Left lung (tissue), 4 donors: ENCODE measurements at regions not wholly inside any gene's neighbourhood (a gene's known extent, or its start where the extent isn't known, plus 50 kb on each side); places are given as distances from the start of the nearest gene placed in this dataset.
A peak's percentile ranks its signal among the peaks of the same experiment; 100 is the strongest.

Experiments
- ATAC-seq: fragments of 200-7000 bp; cut with Tn5 transposase; one replicate; pipeline ENCODE4 v1.9.1; 2020; ENCODE audit warnings: moderate library complexity
- DNase-seq, 4 donors: peaks; one replicate each; pipeline ENCODE4 v3.0.0-alpha.2; 2013 to 2020
- H3K27ac ChIP-seq, 2 donors: fragments of 200-600 bp; sonication (generic) in 1 of 2; one replicate each; pipeline versions ENCODE4 v1.5.0 to v1.8.0; 2020 to 2021
- H3K27me3 ChIP-seq, 2 donors: fragments of 200-600 bp; sonication (generic) in 1 of 2; one replicate each; pipeline versions ENCODE4 v1.5.0 to v1.8.0; 2020 to 2021
- H3K36me3 ChIP-seq, 2 donors: fragments of 200-600 bp; sonication (generic) in 1 of 2; one replicate each; pipeline versions ENCODE4 v1.5.0 to v1.8.0; 2020 to 2021
- H3K4me1 ChIP-seq, 2 donors: fragments of 200-600 bp; one replicate each; pipeline ENCODE4 v1.8.0; 2021
- H3K4me3 ChIP-seq, 2 donors: fragments of 200-600 bp; sonication (generic) in 1 of 2; one replicate each; pipeline versions ENCODE4 v1.5.0 to v1.8.0; 2020 to 2021; ENCODE audit warnings: mild to moderate bottlenecking in 1 of 2
- H3K9me3 ChIP-seq, 2 donors: fragments of 200-600 bp; sonication (generic) in 1 of 2; one replicate each; pipeline versions ENCODE4 v1.5.0 to v1.8.0; 2020 to 2021
- CTCF ChIP-seq, 2 donors: fragments of 200-600 bp; sonication (generic) in 1 of 2; IDR thresholded peaks; one replicate each; pipeline versions ENCODE4 v1.5.0 to v1.8.0; 2021; ENCODE audit warnings: antibody characterized with exemption in 2 of 2
- intact Hi-C, 2 donors: fragments of 100-400 bp; cut with DNase I; formaldehyde crosslinking; loops; one replicate each; pipeline versions ENCODE4 v1.11.2 to v1.14.2; 2022
- donor health status: DM: no; HTN: yes; CAD: no.
- donor health status: DM: no; HTN: no; CAD: no.

DNA sequence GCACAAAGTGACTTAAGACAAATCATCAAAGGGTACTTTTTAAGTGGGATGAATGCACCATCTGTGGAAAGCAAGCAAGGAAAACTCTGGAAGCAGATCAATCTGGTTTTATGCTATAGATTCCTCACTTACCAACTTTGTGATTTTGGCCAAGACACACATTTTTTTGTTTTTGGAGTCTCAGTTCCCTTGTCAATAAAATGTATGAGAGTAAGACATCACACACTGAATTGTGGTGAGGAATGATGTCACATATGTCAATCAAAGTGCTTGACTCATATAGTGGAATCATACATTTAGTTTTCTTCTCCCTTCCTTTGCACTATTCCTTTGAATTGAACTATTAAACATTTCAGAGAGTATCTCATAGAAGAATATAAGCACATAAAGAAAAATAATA, 620.5 kb upstream of the CITED2 start:
- Histone ChIP-seq H3K36me3 (no peaks in the 10 kb centered on the region), H3K4me1 (no peaks in the 10 kb centered on the region), H3K9me3 (no peaks in the 10 kb centered on the region), H3K27me3 (no peaks in the 10 kb centered on the region), H3K4me3 (no peak overlapping the region), H3K27ac (no peak overlapping the region)
- DNase-seq (no peak), ATAC-seq (no peak)
- no peak for TF ChIP-seq CTCF (IDR thresholded peaks at IDR 0.05)
- intact Hi-C loops, result no loop called here

DNA sequence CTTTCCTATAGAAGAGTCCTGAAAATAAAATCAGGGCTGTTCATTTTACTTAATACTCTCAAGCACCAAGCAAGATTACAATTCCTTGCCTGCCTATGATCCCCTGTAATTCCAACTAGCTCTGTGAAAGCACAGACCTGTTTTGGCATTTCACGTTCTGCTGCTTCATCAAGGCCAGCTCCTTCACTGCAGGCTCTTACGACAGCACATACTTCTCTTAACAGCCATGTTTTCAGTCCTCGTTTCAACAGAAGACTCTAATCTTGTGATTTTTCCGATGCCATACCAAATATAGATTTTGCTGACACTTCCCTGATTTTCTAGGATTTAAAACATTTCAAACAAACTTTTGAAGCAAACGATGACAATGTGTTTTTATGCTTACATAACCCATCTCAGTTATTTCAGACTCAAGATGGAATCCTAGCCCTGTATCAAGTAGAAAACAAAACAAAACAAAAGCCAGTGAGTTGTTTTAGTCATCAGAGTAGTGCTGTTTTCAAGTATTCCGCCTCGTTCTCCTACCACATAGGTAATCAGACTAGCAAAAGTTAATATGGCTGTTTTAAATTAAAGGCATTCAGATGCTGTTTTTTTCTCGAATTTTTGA, 616.5 kb upstream of the CITED2 start:
- peak; percentile 78 for ATAC-seq
- Histone ChIP-seq H3K4me1 (no peaks in the 10 kb centered on the region), H3K4me3 (no peak overlapping the region), H3K27me3 (no peaks in the 10 kb centered on the region), H3K9me3 (no peaks in the 10 kb centered on the region), H3K36me3 (no peaks in the 10 kb centered on the region), H3K27ac (peak overlapping the region; percentile 8 to 21)
- intact Hi-C loops, result no loop called here
- TF ChIP-seq CTCF (IDR thresholded peaks at IDR 0.05), result no peak
- DNase-seq, result peak in 1 of 4 donors; percentile 43

DNA sequence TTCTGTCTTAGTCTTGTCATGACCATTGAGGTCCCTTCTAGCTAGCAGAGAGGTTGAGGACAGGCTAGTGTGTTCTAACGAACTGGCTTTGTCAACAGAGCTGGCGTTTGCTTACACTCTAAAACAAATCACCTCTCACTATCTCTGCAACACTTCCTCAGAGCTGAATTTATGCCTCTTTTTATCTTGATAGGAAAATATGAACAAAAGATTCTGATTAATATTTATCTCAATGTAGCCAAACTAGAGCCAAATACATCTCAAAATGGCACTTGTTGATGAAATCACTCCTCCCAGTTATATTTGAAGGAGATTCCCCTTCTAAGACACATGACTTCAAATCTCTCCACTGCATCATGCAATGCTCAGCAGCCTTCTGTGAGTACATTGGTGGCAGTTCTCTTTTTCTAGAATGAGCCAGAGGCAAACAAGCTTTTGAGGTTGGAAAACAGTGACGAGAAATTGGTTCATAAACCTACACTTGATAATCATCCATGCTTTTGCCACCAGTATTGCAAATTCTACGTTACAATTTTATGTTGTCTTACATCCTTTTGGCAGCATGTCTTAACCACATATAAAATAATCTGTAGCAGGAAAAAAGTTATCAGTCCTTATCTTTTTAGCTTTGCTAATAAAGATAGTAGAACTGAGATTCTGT, 615.7 kb upstream of the CITED2 start:
- Histone ChIP-seq H3K4me3 (no peak overlapping the region), H3K36me3 (no peaks in the 10 kb centered on the region), H3K9me3 (no peaks in the 10 kb centered on the region), H3K4me1 (no peaks in the 10 kb centered on the region), H3K27ac (peak overlapping the region in 1 of 2 donors; percentile 8), H3K27me3 (no peaks in the 10 kb centered on the region)
- intact Hi-C loops, result no loop called here
- ATAC-seq (peak; percentile 50), DNase-seq (peak in 1 of 4 donors; percentile 16)
- TF ChIP-seq CTCF (IDR thresholded peaks at IDR 0.05), result no peak

DNA sequence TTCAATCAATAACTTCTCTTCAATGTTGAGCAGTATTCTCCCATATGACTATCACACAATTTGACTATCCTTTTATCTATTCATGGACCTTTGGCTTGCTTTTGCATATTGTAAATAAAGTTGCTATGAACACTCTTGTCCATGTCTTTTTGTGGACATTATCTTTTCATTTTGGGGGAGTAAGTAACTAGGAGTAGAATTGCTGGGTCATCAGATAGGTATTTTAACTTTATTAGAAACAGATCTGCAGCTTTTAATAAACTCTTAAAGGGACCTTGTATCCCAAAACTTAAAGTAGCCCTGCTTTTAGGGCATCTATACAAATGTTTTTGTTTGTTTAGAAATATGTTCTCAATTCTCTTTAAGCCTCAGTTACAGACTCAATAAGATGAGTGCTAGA, 614.2 kb upstream of the CITED2 start:
- no peaks in the 10 kb centered on the region for H3K27me3 ChIP-seq
- H3K36me3 ChIP-seq, result no peaks in the 10 kb centered on the region
- DNase-seq (no peak), ATAC-seq (no peak)
- H3K27ac ChIP-seq, result no peak overlapping the region
- H3K9me3 ChIP-seq, result no peaks in the 10 kb centered on the region
- intact Hi-C loops, result no loop called here
- H3K4me1 ChIP-seq, result no peaks in the 10 kb centered on the region
- no peak for TF ChIP-seq CTCF (IDR thresholded peaks at IDR 0.05)
- no peak overlapping the region for H3K4me3 ChIP-seq

- no peaks in the 10 kb centered on the region for H3K27me3 ChIP-seq
- no peaks in the 10 kb centered on the region for H3K36me3 ChIP-seq
- no peak for DNase-seq
- intact Hi-C loops, result no loop called here
- no peak for TF ChIP-seq CTCF (IDR thresholded peaks at IDR 0.05)
- no peaks in the 10 kb centered on the region for H3K9me3 ChIP-seq
- H3K27ac ChIP-seq, result no peak overlapping the region
- no peak overlapping the region for H3K4me3 ChIP-seq
- ATAC-seq, result no peak
- H3K4me1 ChIP-seq, result peaks cover 5 to 11% of the 10 kb centered on the region in 2 donors
These were observed 612.6 kb upstream of the CITED2 start for GRCh38 chr6:139987091-139987490.
